Stimulated activated CD8-positive, alpha-beta memory T cell treated with anti-CD3 and anti-CD28 coated beads, Interleukin-7, amount 100 ng/mL, for 48 hours (primary cell): ENCODE measurements at regions not wholly inside any gene's neighbourhood (a gene's known extent, or its start where the extent isn't known, plus 50 kb on each side); places are given as distances from the start of the nearest gene placed in this dataset.
"Not testable (repeated sequence)": the region's sequence is repeated elsewhere in the genome, so short reads cannot be mapped to it uniquely, and the experiment has no call there.

Source experiments
- DNase-seq, 2 donors: peaks; one replicate each; pipeline ENCODE4 v3.0.0-alpha.2; 2020; ENCODE audit warnings: low read depth in 1 of 2; ENCODE audit errors: extremely low read depth in 1 of 2

- DNase-seq = not testable (repeated sequence)
Measured at GRCh38 chr7:150169943-150170490, 153.1 kb upstream of the LRRC61 start.

DNA sequence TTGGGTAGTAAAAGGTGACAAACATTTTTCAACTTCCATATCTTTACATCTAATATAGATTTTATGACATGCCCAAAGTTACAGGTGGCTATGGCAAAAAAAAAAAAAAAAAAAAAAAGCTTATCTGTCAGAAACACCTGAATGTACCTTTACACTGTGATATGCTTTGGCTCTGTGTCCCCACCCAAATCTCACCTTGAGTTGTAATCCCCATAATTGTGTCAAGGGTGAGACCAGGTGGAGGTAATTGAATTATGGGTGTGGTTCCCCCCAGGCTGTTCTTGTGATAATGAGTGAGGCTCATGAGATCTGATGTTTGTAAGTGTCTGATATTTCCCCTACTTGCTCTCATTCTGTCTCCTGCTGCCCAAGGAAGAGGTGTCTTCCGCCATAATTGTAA, 139.6 kb upstream of the LRRC61 start:
- not testable (repeated sequence) for DNase-seq

DNA sequence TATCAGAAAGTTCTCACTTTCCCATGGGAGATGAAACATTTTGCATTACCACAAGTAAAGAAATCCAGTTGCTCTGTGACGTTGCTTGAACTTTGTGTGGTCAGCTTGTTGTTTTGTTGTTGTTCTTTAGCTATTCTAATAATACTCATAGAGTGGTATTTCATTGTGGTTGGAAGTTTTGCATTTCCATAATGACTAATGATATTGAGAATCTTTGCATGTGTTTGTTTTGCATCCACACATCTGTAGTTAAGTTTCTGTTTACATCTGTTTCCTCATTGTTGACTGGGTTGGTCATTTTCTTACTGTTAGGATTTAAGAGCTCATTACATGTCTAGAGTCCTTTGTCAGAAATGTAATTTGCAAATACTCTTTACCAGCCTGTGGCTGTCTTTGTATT, 133.2 kb upstream of the LRRC61 start:
- DNase-seq = not testable (repeated sequence)

- DNase-seq = not testable (repeated sequence)
Measured at GRCh38 chr7:150192541-150192940, 130.6 kb upstream of the LRRC61 start.

DNA sequence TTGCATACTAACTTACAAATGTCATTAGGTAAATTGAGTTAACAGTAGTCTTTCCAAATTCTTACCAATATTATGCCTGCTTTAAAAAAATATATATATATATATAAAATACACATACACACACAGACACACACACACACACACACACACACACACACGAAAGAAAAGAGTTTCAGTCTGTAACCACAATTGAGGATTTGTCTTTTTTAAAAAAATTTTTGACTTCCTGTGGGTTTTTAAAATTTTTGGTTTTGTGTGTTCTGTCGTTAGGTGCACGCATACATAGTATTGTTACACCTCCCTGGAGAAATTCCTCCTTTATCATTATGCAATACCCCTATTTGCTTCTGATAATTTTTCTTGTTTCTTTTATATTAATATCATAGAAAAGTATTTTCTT, 129.3 kb upstream of the LRRC61 start:
- DNase-seq = not testable (repeated sequence)
